Cardiac muscle cell (in vitro differentiated cells and primary cell): ENCODE measurements at regions not wholly inside any gene's neighbourhood (a gene's known extent, or its start where the extent isn't known, plus 50 kb on each side); places are given as distances from the start of the nearest gene placed in this dataset.

ENCODE experiments used
- DNase-seq, 2 donors: peaks; one replicate each; pipeline versions ENCODE4 v3.0.0 to v3.0.0-alpha.2; 2010 to 2017; ENCODE audit warnings: low read depth in 1 of 2, low spot score in 1 of 2
- H3K27ac ChIP-seq: fragments of 200-600 bp; sonication (generic); 2 replicates; pipeline ENCODE4 v1.5.1; 2016
- H3K27me3 ChIP-seq: fragments of 200-600 bp; sonication (generic); 2 replicates; pipeline ENCODE4 v1.6.0; 2016; ENCODE audit warnings: control low read depth
- H3K36me3 ChIP-seq: fragments of 200-600 bp; sonication (generic); 2 replicates; pipeline ENCODE4 v1.5.1; 2016; ENCODE audit warnings: control low read depth
- H3K4me1 ChIP-seq: fragments of 200-600 bp; sonication (generic); 2 replicates; pipeline ENCODE4 v1.8.1; 2017; ENCODE audit warnings: low read depth, mild to moderate bottlenecking, mixed run types
- H3K4me3 ChIP-seq: fragments of 200-600 bp; sonication (generic); 2 replicates; pipeline ENCODE4 v1.5.1; 2016; ENCODE audit warnings: mild to moderate bottlenecking
- H3K9me3 ChIP-seq: fragments of 200-600 bp; sonication (generic); 2 replicates; pipeline ENCODE4 v1.5.1; 2017; ENCODE audit warnings: low read depth, mild to moderate bottlenecking, control low read depth
- CTCF ChIP-seq: IDR thresholded peaks from 2 replicates; pipeline ENCODE4 v1.5.1; 2012; ENCODE audit warnings: low read depth, mild to moderate bottlenecking, low read length

- peak overlapping the region; percentile 63 for H3K4me3 ChIP-seq
- peak in 1 of 2 donors; percentile 16 for DNase-seq
- H3K36me3 ChIP-seq, result no peaks in the 10 kb centered on the region
- TF ChIP-seq CTCF, result no peak
- H3K27me3 ChIP-seq, result peaks cover 42% of the 10 kb centered on the region
- H3K9me3 ChIP-seq, result no peaks in the 10 kb centered on the region
- no peak overlapping the region for H3K27ac ChIP-seq
- no peaks in the 10 kb centered on the region for H3K4me1 ChIP-seq
These were observed 68.6 kb upstream of the PRSS16 start for GRCh38 chr6:27178860-27179259.

- peaks cover 63% of the 10 kb centered on the region for H3K27me3 ChIP-seq
- DNase-seq, result peak in 1 of 2 donors; percentile 32
- no peak overlapping the region for H3K4me3 ChIP-seq
- H3K9me3 ChIP-seq, result no peaks in the 10 kb centered on the region
- TF ChIP-seq CTCF, result no peak
- no peaks in the 10 kb centered on the region for H3K36me3 ChIP-seq
- H3K4me1 ChIP-seq, result peaks cover 3% of the 10 kb centered on the region
- H3K27ac ChIP-seq, result no peak overlapping the region
These were observed 64.3 kb upstream of the PRSS16 start for GRCh38 chr6:27183060-27183832.

- peak overlapping the region; percentile 40 for H3K4me3 ChIP-seq
- H3K9me3 ChIP-seq, result no peaks in the 10 kb centered on the region
- H3K4me1 ChIP-seq, result peaks cover 3% of the 10 kb centered on the region
- H3K27me3 ChIP-seq, result peaks cover 33% of the 10 kb centered on the region
- DNase-seq, result peak; percentile 8 to 73
- TF ChIP-seq CTCF, result no peak
- peak overlapping the region; percentile 17 for H3K27ac ChIP-seq
- H3K36me3 ChIP-seq, result no peaks in the 10 kb centered on the region
These were observed 60.1 kb upstream of the PRSS16 start for GRCh38 chr6:27187231-27188060.

- Histone ChIP-seq H3K4me3 (peak overlapping the region; percentile 40), H3K4me1 (peaks cover 3% of the 10 kb centered on the region), H3K9me3 (no peaks in the 10 kb centered on the region), H3K27ac (peak overlapping the region; percentile 17), H3K36me3 (no peaks in the 10 kb centered on the region), H3K27me3 (peaks cover 24% of the 10 kb centered on the region)
- DNase-seq, result peak; percentile 75 to 87
- TF ChIP-seq CTCF, result no peak
These were observed 59.2 kb upstream of the PRSS16 start for GRCh38 chr6:27188061-27188884.

GRCh38 chr6:27188885-27189418, 58.5 kb upstream of the PRSS16 start:
- Histone ChIP-seq H3K27ac (no peak overlapping the region), H3K27me3 (peaks cover 20% of the 10 kb centered on the region), H3K9me3 (no peaks in the 10 kb centered on the region), H3K36me3 (no peaks in the 10 kb centered on the region), H3K4me1 (peaks cover 3% of the 10 kb centered on the region), H3K4me3 (peak overlapping the region; percentile 40)
- TF ChIP-seq CTCF, result peak; percentile 63
- peak; percentile 88 to 89 for DNase-seq
